ENCODE measurements at regions not wholly inside any gene's neighbourhood (a gene's known extent, or its start where the extent isn't known, plus 50 kb on each side); places are given as distances from the start of the nearest gene placed in this dataset.
"Not testable (repeated sequence)": the region's sequence is repeated elsewhere in the genome, so short reads cannot be mapped to it uniquely, and the experiment has no call there.

- peak; percentile 34 for DNase-seq (ENCODE audit: low read depth)
These were observed 172.2 kb upstream of the ATP2B1 start for GRCh38 chr12:89880690-89881350.

GRCh38 chr12:89879766-89880165 lies 171.1 kb upstream of the ATP2B1 start:
- no peak for DNase-seq (ENCODE audit: low read depth)

- no peak for DNase-seq (ENCODE audit: low read depth)
These were observed 170.3 kb upstream of the ATP2B1 start for GRCh38 chr12:89878950-89879349.

DNA sequence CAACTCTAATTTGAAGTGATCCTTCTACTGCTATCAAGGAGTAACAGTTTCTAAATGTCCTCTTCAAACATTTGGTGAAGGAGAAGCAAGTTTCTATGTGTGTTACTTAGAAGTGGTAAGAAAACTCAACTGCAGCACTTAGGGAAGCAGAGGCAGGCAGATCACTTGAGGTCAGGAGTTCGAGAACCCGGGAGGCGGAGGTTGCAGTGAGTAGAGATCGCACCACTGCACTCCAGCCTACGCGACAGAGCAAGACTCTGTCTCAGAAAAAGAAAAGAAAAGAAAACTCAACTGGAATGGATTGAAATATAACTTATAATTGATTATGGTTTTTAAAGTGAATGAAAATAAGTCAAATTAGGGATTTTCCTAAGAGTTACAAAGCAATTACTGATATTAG lies 169.7 kb upstream of the ATP2B1 start:
- DNase-seq (ENCODE audit: low read depth): no peak

GRCh38 chr12:89877671-89878070 lies 169.0 kb upstream of the ATP2B1 start:
- no peak for DNase-seq (ENCODE audit: low read depth)

- DNase-seq (ENCODE audit: low read depth): no peak
These were observed 168.5 kb upstream of the ATP2B1 start for GRCh38 chr12:89877136-89877535.

DNA sequence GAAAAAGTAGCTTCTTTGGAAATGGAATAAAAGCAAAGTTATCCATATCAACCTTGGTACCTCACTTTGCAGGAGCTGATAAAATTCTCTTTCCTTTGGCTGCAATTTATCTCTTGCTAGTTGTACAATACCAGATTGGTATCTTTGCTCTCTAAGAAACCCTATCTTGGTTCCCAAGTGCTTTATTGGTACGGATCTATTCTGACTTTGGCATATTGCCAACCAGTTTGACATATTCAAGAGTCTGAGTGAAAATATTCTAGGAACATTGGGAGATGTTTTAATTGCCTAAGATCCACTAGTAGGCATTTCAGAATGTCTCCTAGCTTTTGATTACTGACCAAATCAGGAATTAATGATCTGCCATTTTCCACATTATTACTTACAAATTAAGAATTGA lies 167.2 kb upstream of the ATP2B1 start:
- no peak for DNase-seq (ENCODE audit: low read depth)

GRCh38 chr12:89875225-89875624 lies 166.6 kb upstream of the ATP2B1 start:
- no peak for DNase-seq (ENCODE audit: low read depth)

GRCh38 chr12:89874146-89874545 lies 165.5 kb upstream of the ATP2B1 start:
- no peak for DNase-seq (ENCODE audit: low read depth)

DNA sequence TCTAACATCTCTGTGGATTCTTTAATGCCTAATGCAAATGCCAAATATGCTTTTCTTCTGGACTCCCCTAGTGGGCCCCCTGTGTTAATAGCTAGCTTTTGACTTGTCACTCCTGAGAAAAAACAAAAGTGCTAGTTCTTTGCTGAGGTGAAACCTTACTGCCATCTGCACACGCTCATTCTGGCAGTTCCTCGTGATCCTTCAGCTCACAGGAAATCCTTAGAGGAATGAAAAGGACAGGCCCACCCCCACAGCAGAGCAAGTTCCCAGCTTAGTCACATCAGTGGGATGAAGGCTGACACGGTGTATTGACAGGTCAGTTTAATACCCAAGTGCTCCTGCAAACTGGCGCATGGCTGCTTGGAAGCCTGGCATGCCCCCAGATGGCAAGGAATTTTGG lies 165.1 kb upstream of the ATP2B1 start:
- DNase-seq (ENCODE audit: low read depth): no peak

- DNase-seq (ENCODE audit: low read depth): no peak
These were observed 164.4 kb upstream of the ATP2B1 start for GRCh38 chr12:89872922-89873630.

DNA sequence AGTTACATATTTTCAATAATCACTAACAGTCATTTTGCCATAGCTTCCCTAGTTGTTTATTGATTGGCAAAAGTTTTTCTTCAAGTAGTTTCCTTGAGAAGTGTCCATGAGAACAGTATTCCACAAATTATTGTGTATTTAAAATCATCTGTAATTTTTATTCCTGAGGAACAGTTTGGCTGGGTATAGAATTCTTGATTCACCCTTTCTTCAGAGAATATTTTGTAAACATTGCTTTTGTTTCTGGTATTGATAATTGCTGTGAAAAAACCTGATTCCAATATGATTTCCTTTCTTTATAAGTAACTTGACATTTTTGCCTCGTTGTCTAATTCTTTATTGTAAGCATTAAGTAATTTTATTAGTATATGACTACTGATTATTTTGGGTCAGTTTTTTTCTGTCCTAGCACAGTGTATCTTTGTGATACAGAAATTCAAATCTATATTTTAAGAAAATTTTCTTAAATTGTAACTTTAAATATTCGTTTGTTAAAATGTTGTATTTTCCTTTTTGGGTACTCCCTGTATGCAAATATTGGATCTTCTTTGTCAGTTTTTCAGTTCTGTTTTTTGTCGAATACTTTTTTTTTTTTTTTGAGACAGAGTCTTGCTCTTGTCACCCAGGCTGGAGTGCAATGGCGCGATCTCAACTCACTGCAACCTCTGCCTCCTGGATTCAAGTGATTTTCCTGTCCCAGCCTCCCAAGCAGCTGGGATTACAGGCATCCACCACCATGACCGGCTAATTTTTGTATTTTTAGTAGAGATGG lies 162.0 kb upstream of the ATP2B1 start:
- DNase-seq (ENCODE audit: low read depth): no peak

DNA sequence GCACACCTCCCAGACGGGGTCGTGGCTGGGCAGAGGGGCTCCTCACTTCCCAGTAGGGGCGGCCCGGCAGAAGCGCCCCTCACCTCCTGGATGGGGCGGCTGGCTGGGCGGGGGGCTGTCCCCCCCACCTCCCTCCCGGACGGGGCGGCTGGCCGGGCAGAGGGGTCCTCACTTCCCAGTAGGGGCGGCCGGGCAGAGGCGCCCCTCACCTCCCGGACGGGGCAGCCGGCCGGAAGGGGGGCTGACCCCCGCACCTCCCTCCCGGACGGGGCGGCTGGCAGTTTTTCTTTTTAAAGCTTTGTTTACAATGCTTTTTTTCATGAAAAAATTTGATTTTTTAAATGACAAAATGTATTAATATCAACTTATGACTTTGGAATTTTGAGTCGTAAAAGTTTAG lies 159.0 kb upstream of the ATP2B1 start:
- DNase-seq (ENCODE audit: low read depth): not testable (repeated sequence)

- DNase-seq (ENCODE audit: low read depth): no peak
These were observed 155.8 kb upstream of the ATP2B1 start for GRCh38 chr12:89864411-89864810.

GRCh38 chr12:89863968-89864367 lies 155.3 kb upstream of the ATP2B1 start:
- no peak for DNase-seq (ENCODE audit: low read depth)

DNA sequence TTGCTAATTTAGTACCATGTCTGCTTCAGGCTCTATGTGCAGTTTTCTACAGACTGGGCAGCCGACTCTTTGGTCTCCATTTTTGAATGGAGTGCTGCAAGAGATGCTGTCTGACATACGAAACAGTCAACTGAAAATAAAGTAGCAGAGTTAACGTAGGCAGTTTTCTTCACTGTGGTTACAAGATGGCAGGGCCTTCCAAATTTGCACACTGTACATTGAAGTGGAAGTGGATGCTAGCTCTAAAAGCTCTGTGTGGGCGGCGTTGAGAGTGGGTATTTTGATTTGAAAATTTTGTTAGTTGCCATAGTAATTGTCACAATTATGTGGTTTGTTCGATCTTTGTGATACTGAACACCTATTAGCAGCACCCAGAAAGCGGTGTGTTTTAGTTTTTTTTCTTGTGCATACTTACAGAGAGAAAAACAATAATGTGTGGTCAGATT lies 154.9 kb upstream of the ATP2B1 start:
- DNase-seq (ENCODE audit: low read depth): no peak

DNA sequence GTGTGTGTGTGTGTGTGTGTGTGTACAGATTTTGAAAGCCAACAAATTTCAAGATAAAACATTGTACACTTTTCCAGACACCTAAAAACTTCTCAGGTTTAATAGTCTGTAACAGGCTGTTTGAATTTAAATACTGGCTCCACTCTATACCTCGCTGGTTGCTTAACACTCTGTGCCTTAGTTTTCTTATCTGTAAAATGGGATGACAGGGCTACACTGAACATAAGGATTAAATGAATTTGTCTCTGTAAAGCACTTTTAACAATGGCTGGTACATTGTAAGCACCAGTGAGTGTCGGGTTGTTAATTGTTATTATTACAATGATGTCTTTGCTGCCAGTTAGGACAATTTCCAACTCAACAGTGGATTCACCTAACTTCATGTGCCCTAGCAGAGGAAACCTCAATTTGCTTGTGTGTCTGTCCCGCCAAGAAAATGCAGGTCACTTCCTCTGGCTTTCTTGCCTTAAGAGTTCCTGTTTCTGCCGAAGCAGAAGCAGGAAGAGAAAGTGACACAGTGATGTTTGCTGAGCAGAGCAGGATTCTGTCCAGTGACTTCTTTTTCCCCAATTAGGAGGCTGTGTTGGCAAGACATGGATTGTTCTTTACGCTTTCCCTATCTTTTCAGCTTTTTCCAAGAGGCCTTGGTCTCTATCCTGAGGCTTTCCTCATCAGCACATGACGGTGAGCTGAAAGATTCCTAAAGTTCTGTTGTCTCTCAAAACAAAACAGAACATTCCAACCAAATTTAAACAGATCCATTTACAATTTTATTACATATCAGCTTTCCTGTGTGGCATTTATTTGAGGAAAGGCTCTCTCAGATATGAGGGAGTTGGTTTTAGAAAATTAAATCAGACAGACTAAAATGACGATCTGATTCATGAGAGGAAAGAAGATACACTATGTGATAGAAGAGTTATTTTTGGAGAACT lies 154.1 kb upstream of the ATP2B1 start:
- peak; percentile 18 for DNase-seq (ENCODE audit: low read depth)

- no peak for DNase-seq (ENCODE audit: low read depth)
These were observed 152.4 kb upstream of the ATP2B1 start for GRCh38 chr12:89861086-89861485.

GRCh38 chr12:89859508-89860220 lies 151.0 kb upstream of the ATP2B1 start:
- no peak for DNase-seq (ENCODE audit: low read depth)

DNA sequence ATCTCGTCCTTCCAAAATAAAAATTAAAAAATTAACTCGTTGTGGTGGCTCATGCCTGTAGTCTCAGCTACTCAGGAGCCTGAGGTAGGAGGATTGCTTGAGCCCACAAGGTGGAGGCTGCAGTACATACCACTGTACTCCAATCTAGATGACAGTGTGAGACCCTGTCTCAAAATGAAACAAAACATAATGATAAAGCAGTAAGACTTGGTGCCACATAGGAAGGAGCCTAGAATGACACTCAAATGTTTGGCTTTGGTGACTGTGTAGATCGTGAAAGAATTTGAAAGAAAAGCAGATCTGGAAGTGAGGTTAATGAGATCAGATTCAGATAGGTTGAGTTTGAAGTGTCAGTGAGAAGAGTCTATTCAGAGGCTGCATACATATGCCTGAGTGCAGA lies 150.1 kb upstream of the ATP2B1 start:
- DNase-seq (ENCODE audit: low read depth): no peak

DNA sequence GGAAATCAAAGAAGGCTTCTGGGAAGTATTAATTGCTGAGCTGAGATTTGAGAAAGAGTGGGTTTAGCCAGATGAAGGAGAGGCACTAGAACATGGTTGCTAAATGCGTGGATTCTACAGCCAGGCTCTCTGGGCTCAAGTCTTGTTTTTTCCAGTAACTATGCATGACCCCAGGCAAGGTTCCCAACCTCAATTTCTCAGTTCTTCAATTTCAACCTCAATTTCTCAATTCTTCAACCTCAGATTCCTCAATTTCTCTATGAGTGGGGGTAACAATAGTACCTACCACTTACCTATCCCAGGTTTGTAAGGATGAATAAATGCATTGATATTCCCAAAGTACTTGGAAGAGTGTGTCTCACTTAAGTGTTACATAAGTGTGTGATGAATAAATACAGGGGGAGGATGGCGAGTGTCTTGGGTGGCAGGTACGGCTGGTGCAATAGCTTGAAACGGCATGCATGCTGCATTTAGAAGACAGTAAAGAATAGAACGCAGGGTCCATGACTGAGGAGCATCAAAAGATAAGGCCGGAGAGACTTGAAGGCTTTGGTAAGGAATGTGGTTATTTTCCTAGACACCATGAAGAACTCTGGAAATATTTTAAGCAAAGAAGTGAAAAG lies 149.1 kb upstream of the ATP2B1 start:
- DNase-seq (ENCODE audit: low read depth): no peak
